Brain microvascular endothelial cell (primary cell): ENCODE measurements at regions not wholly inside any gene's neighbourhood (a gene's known extent, or its start where the extent isn't known, plus 50 kb on each side); places are given as distances from the start of the nearest gene placed in this dataset.

Experiments
- DNase-seq: peaks from one replicate; pipeline ENCODE4 v3.0.0-alpha.2; 2020
- H3K27ac ChIP-seq: fragments of 250-450 bp; sonication (Bioruptor Pico); 2 replicates; pipeline ENCODE4 v1.5.1; 2020; ENCODE audit warnings: mild to moderate bottlenecking, moderate library complexity
- H3K27me3 ChIP-seq: fragments of 250-450 bp; sonication (Bioruptor Pico); replicated peaks from 2 replicates; pipeline ENCODE4 v1.5.1; 2020; ENCODE audit warnings: mild to moderate bottlenecking
- H3K36me3 ChIP-seq: fragments of 250-450 bp; sonication (Bioruptor Pico); replicated peaks from 2 replicates; pipeline ENCODE4 v1.5.1; 2020; ENCODE audit warnings: mild to moderate bottlenecking
- H3K4me3 ChIP-seq: 2 replicates; pipeline ENCODE4 v1.5.1; 2011; ENCODE audit warnings: low read depth, mild to moderate bottlenecking, control low read depth, low read length, moderate library complexity
- CTCF ChIP-seq: IDR thresholded peaks from 2 replicates; pipeline ENCODE4 v1.5.1; 2011; ENCODE audit warnings: low read depth, mild to moderate bottlenecking, moderate library complexity, low read length, control low read depth, inconsistent platforms; ENCODE audit errors: missing control alignments
- in situ Hi-C: cut with HindIII; loops from 2 replicates; pipeline ENCODE4 v1.10.0; 2017; ENCODE audit warnings: low sequenced_read_pairs, low pct_ligation_motif_present

DNA sequence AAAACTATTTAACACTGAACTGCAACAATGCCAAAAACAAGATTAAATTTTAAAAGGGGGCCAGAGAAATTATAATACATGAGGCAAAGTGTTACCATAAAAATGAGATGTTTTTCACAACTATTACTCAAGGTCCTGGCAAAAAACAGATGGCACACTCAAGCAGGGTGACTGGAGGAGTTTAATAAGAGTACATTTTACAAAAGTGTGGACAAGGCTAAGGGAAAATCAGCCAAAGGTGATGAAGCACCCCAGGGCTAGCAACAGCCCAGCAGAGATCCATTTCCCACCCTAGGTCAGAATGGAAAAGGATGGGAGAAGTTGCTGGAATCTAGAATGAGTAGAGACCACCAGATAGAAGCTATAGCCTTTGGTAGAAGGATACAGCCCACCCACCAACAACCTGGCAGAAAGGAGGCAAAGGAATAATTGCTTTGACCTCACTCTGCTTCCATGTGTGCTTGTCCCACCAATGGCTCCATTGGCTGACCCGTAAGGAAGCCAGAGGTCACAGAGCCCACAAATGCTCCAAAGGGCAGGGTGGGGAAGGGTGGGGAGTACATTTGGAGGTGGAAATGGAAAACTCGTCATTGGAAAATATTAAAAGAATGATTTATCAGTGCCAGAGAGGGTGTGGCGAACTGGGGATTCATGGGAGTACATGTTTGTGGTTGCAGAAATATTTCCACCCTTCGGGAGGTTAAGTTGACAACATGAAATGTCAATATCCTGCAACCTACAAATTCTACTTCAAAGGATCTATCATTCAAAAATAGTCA, 161.0 kb upstream of the UBE2E2 start:
- in situ Hi-C loops, result no loop called here
- peak; percentile 47 for DNase-seq
- no peaks in the 10 kb centered on the region for H3K27me3 ChIP-seq
- no peaks in the 10 kb centered on the region for H3K36me3 ChIP-seq
- TF ChIP-seq CTCF, result no peak
- H3K27ac ChIP-seq, result no peak overlapping the region
- H3K4me3 ChIP-seq, result no peak overlapping the region

- H3K27me3 ChIP-seq, result no peaks in the 10 kb centered on the region
- no peak for TF ChIP-seq CTCF
- DNase-seq, result no peak
- no peak overlapping the region for H3K27ac ChIP-seq
- in situ Hi-C loops, result no loop called here
- H3K36me3 ChIP-seq, result no peaks in the 10 kb centered on the region
- no peak overlapping the region for H3K4me3 ChIP-seq
Measured at GRCh38 chr3:23044463-23044862, 158.7 kb upstream of the UBE2E2 start.

DNA sequence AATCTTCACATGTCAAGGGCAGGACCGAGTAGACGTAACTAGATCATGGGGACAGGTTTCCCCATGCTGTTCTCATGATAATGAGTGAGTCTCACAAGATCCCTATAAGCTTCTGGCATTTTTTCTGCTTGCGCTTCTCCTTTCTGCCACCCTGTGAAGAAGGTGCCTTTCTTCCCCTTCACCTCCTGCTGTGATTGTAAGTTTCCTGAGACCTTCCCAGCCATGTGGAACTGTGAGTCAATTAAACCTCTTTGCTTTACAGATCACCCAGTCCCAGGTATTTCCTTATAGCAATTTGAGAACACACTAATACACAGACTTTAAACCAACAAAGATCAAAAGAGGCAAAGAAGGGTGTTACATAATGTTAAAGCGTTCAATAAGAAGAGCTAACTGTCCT, 156.6 kb upstream of the UBE2E2 start:
- H3K36me3 ChIP-seq, result no peaks in the 10 kb centered on the region
- H3K27ac ChIP-seq, result no peak overlapping the region
- no peak for TF ChIP-seq CTCF
- no peak for DNase-seq
- H3K27me3 ChIP-seq, result no peaks in the 10 kb centered on the region
- in situ Hi-C loops, result no loop called here
- H3K4me3 ChIP-seq, result no peak overlapping the region

GRCh38 chr3:23051240-23052140, 151.6 kb upstream of the UBE2E2 start:
- no peaks in the 10 kb centered on the region for H3K27me3 ChIP-seq
- no peak for DNase-seq
- H3K4me3 ChIP-seq, result no peak overlapping the region
- in situ Hi-C loops, result no loop called here
- no peak overlapping the region for H3K27ac ChIP-seq
- H3K36me3 ChIP-seq, result no peaks in the 10 kb centered on the region
- TF ChIP-seq CTCF, result no peak

GRCh38 chr3:23052208-23052607, 150.9 kb upstream of the UBE2E2 start:
- DNase-seq, result no peak
- TF ChIP-seq CTCF, result no peak
- Histone ChIP-seq H3K27me3 (no peaks in the 10 kb centered on the region), H3K4me3 (no peak overlapping the region), H3K27ac (no peak overlapping the region), H3K36me3 (no peaks in the 10 kb centered on the region)
- in situ Hi-C loops, result no loop called here
